H1 (cell line): ENCODE measurements at regions not wholly inside any gene's neighbourhood (a gene's known extent, or its start where the extent isn't known, plus 50 kb on each side); places are given as distances from the start of the nearest gene placed in this dataset.

ENCODE experiments used
- CTCF ChIA-PET: fragments of 300-600 bp; sonication (Branson Sonifier 250); formaldehyde crosslinking; loops from one replicate; lab custom pipeline; 2021; ENCODE audit not compliant: partially characterized antibody; lab: Charles Lee
- POLR2A ChIA-PET: fragments of 300-600 bp; sonication (Branson Sonifier 250); formaldehyde crosslinking; loops from one replicate; lab custom pipeline; 2021; ENCODE audit warnings: inconsistent platforms; ENCODE audit not compliant: partially characterized antibody; lab: Charles Lee
- DNase-seq, 2 experiments: peaks; one replicate each; pipeline versions ENCODE4 v3.0.0 to v3.0.0-alpha.2; 2010 to 2022; ENCODE audit warnings: low spot score in 2 of 2, low read depth in 1 of 2, mixed read lengths in 1 of 2
- FAIRE-seq: peaks from 2 replicates; lab custom pipeline; 2011; peaks lifted over from hg19 to GRCh38; lab: Jason Lieb, UNC
- H2AFZ ChIP-seq: 2 replicates; pipeline ENCODE4 v1.8.1; 2012; ENCODE audit warnings: low read length, inconsistent platforms
- H2AK5ac ChIP-seq: 2 replicates; pipeline ENCODE4 v1.6.1; 2013; ENCODE audit warnings: low read depth, low read length
- H2BK120ac ChIP-seq: replicated peaks from 2 replicates; pipeline ENCODE3; 2013; ENCODE audit warnings: low read depth, low read length, inconsistent platforms
- H2BK12ac ChIP-seq: 2 replicates; pipeline ENCODE4 v1.6.1; 2013; ENCODE audit warnings: low read depth, low read length
- H2BK15ac ChIP-seq: 2 replicates; pipeline ENCODE4 v1.6.1; 2013; ENCODE audit warnings: low read length
- H2BK20ac ChIP-seq: 2 replicates; pipeline ENCODE4 v1.6.1; 2013; ENCODE audit warnings: low read length
- H2BK5ac ChIP-seq: 2 replicates; pipeline ENCODE4 v1.6.1; 2013; ENCODE audit warnings: low read depth, low read length
- H3K14ac ChIP-seq: 2 replicates; pipeline ENCODE4 v1.6.1; 2013; ENCODE audit warnings: inconsistent platforms; ENCODE audit not compliant: insufficient read length
- H3K18ac ChIP-seq: 2 replicates; pipeline ENCODE4 v1.6.1; 2013; ENCODE audit warnings: low read length; ENCODE audit errors: extremely low read depth
- H3K23ac ChIP-seq: 2 replicates; pipeline ENCODE4 v1.6.1; 2013; ENCODE audit warnings: inconsistent platforms; ENCODE audit not compliant: insufficient read length
- H3K23me2 ChIP-seq: 2 replicates; pipeline ENCODE4 v1.6.1; 2013; ENCODE audit warnings: low read depth, low read length
- H3K27ac ChIP-seq: 2 replicates; pipeline ENCODE4 v1.6.1; 2011; ENCODE audit warnings: low read depth, low read length, inconsistent platforms
- H3K27me3 ChIP-seq, 4 experiments: replicated peaks in 1 of 4; 1 replicate in 1 of 4; 2 replicates in 3 of 4; pipeline versions ENCODE4 v1.6.1 to v1.8.1; 2011 to 2013; ENCODE audit warnings: low read length in 3 of 4, mild to moderate bottlenecking in 3 of 4, inconsistent platforms in 2 of 4, mixed read lengths in 2 of 4, moderate library complexity in 1 of 4; ENCODE audit not compliant: control insufficient read depth in 3 of 4, insufficient read depth in 3 of 4; ENCODE audit errors: extremely low read depth in 1 of 4
- H3K36me3 ChIP-seq, 4 experiments: 2 replicates each; pipeline versions ENCODE4 v1.6.1 to v1.8.1; 2011 to 2013; ENCODE audit warnings: mild to moderate bottlenecking in 4 of 4, low read length in 3 of 4, moderate library complexity in 2 of 4, control low read depth in 1 of 4, inconsistent platforms in 1 of 4; ENCODE audit not compliant: insufficient read depth in 4 of 4, control insufficient read depth in 2 of 4
- H3K4ac ChIP-seq: replicated peaks from 2 replicates; pipeline ENCODE3; 2013; ENCODE audit warnings: low read length, low read depth, mixed read lengths, inconsistent platforms; ENCODE audit not compliant: insufficient read length
- H3K4me1 ChIP-seq, 4 experiments: replicated peaks in 1 of 4; 1 replicate in 1 of 4; 2 replicates in 3 of 4; pipeline versions ENCODE4 v1.6.1 to v1.8.1; 2011 to 2013; ENCODE audit warnings: low read length in 3 of 4, inconsistent platforms in 2 of 4, mixed read lengths in 1 of 4; ENCODE audit not compliant: insufficient read depth in 4 of 4, control insufficient read depth in 3 of 4
- H3K4me2 ChIP-seq, 2 experiments: 2 replicates each; pipeline versions ENCODE4 v1.6.1 to v1.8.1; 2011 to 2013; ENCODE audit warnings: low read depth in 2 of 2, low read length in 2 of 2, control low read depth in 1 of 2, inconsistent platforms in 1 of 2, mild to moderate bottlenecking in 1 of 2; ENCODE audit not compliant: insufficient read depth in 1 of 2
- H3K4me3 ChIP-seq, 4 experiments: fragments of 200-600, 300-600 bp in 1 of 4; sonication (generic), shearing (Covaris generic), sonication (Bioruptor Twin) in 1 of 4; 2 replicates each; pipeline versions ENCODE4 v1.5.1 to v1.8.1; 2011 to 2016; ENCODE audit warnings: low read length in 4 of 4, low read depth in 3 of 4, control low read depth in 2 of 4, inconsistent platforms in 2 of 4, mild to moderate bottlenecking in 2 of 4, mixed read lengths in 1 of 4, moderate library complexity in 1 of 4; ENCODE audit not compliant: insufficient read depth in 2 of 4; ENCODE audit errors: extremely low read depth in 1 of 4
- H3K56ac ChIP-seq: replicated peaks from 2 replicates; pipeline ENCODE3; 2013; ENCODE audit warnings: low read depth, mild to moderate bottlenecking, mixed read lengths, low read length, inconsistent platforms; ENCODE audit not compliant: insufficient read length
- H3K79me1 ChIP-seq: 2 replicates; pipeline ENCODE4 v1.6.1; 2013; ENCODE audit warnings: low read depth, low read length, control low read depth
- H3K79me2 ChIP-seq, 2 experiments: 2 replicates each; pipeline versions ENCODE4 v1.6.1 to v1.8.1; 2012 to 2013; ENCODE audit warnings: low read length in 2 of 2, mild to moderate bottlenecking in 2 of 2, inconsistent platforms in 1 of 2; ENCODE audit not compliant: insufficient read depth in 2 of 2, control insufficient read depth in 1 of 2
- H3K9ac ChIP-seq, 4 experiments: replicated peaks in 1 of 4; 1 replicate in 1 of 4; 2 replicates in 3 of 4; pipeline versions ENCODE4 v1.6.1 to v1.8.1; 2011 to 2013; ENCODE audit warnings: low read depth in 3 of 4, low read length in 3 of 4, control low read depth in 2 of 4, mild to moderate bottlenecking in 2 of 4, moderate library complexity in 2 of 4, inconsistent platforms in 1 of 4; ENCODE audit errors: extremely low read depth in 1 of 4
- H3K9me3 ChIP-seq, 2 experiments: 2 replicates each; pipeline versions ENCODE4 v1.6.1 to v1.8.1; 2012 to 2013; ENCODE audit warnings: mild to moderate bottlenecking in 2 of 2, moderate library complexity in 2 of 2, control low read depth in 1 of 2, inconsistent platforms in 1 of 2, low read depth in 1 of 2, low read length in 1 of 2, mixed read lengths in 1 of 2; ENCODE audit not compliant: insufficient read depth in 2 of 2
- H4K20me1 ChIP-seq, 2 experiments: replicated peaks in 1 of 2; 2 replicates each; pipeline versions ENCODE3 to v1.8.1; 2011 to 2013; ENCODE audit warnings: inconsistent platforms in 2 of 2, low read length in 2 of 2, mild to moderate bottlenecking in 1 of 2; ENCODE audit not compliant: insufficient read depth in 2 of 2, control insufficient read depth in 1 of 2
- H4K5ac ChIP-seq: 2 replicates; pipeline ENCODE4 v1.6.1; 2013; ENCODE audit warnings: low read length, low read depth, mixed read lengths, inconsistent platforms; ENCODE audit not compliant: insufficient read length
- H4K8ac ChIP-seq: 2 replicates; pipeline ENCODE4 v1.8.0; 2013; ENCODE audit warnings: mild to moderate bottlenecking, moderate library complexity, low read length, inconsistent platforms; ENCODE audit not compliant: insufficient read depth; ENCODE audit errors: extremely low read depth
- H4K91ac ChIP-seq: replicated peaks from 2 replicates; pipeline ENCODE3; 2013; ENCODE audit warnings: low read length, mixed read lengths, inconsistent platforms; ENCODE audit not compliant: insufficient read length
- ASH2L ChIP-seq: fragments of 200-600, 300-600 bp; sonication (generic); IDR thresholded peaks from one replicate; pipeline ENCODE4 v1.7.1; 2017; ENCODE audit warnings: low read length
- CHD2 ChIP-seq: IDR thresholded peaks from 2 replicates; pipeline ENCODE4 v1.6.1; 2012; ENCODE audit warnings: low read length, improper control_type of control experiment
- EP300 ChIP-seq, 2 experiments: IDR thresholded peaks; 1 replicate in 1 of 2; 2 replicates in 1 of 2; pipeline ENCODE4 v1.6.1; 2011 to 2012; ENCODE audit warnings: low read depth in 2 of 2, low read length in 2 of 2, mild to moderate bottlenecking in 2 of 2, borderline replicate concordance in 1 of 2, inconsistent platforms in 1 of 2, moderate library complexity in 1 of 2
- KDM1A ChIP-seq: fragments of 200-600, 300-600 bp; sonication (generic); IDR thresholded peaks from 2 replicates; pipeline ENCODE4 v1.7.1; 2016; ENCODE audit warnings: mild to moderate bottlenecking, low read length, borderline replicate concordance
- KDM4A ChIP-seq: IDR thresholded peaks from one replicate; pipeline ENCODE4 v1.7.1; 2012; ENCODE audit warnings: low read depth, mild to moderate bottlenecking, moderate library complexity, low read length, inconsistent platforms; ENCODE audit not compliant: severe bottlenecking
- KDM5A ChIP-seq: fragments of 200-600 bp; IDR thresholded peaks from 2 replicates; pipeline ENCODE4 v1.7.1; 2012; ENCODE audit warnings: mild to moderate bottlenecking, low read length, inconsistent platforms, mixed read lengths
- NRF1 ChIP-seq: IDR thresholded peaks from 2 replicates; pipeline ENCODE4 v1.6.1; 2011; ENCODE audit warnings: mild to moderate bottlenecking, low read depth, low read length, improper control_type of control experiment
- POLR2A ChIP-seq, 2 experiments: IDR thresholded peaks; 1 replicate in 1 of 2; 2 replicates in 1 of 2; pipeline ENCODE4 v1.6.1; 2011; ENCODE audit warnings: low read depth in 2 of 2, low read length in 2 of 2, mild to moderate bottlenecking in 2 of 2; ENCODE audit errors: control extremely low read depth in 1 of 2
- RAD21 ChIP-seq, 2 experiments: IDR thresholded peaks in 1 of 2; conservative IDR thresholded peaks in 1 of 2; 2 replicates each; pipeline ENCODE4 v1.6.1; 2011; ENCODE audit warnings: low read depth in 2 of 2, low read length in 2 of 2, improper control_type of control experiment in 1 of 2, inconsistent platforms in 1 of 2, mild to moderate bottlenecking in 1 of 2, moderate library complexity in 1 of 2
- RNF2 ChIP-seq: fragments of 200-900, 300-1000 bp; sonication (generic); IDR thresholded peaks from 2 replicates; pipeline ENCODE4 v1.7.1; 2016; ENCODE audit warnings: borderline replicate concordance, low read depth, mild to moderate bottlenecking, antibody characterized with exemption, low read length; ENCODE audit not compliant: poor library complexity, severe bottlenecking; ENCODE audit errors: missing control alignments
- SIRT6 ChIP-seq: IDR thresholded peaks from one replicate; pipeline ENCODE4 v1.7.1; 2012; ENCODE audit warnings: low read length, inconsistent platforms
- SP4 ChIP-seq: IDR thresholded peaks from 2 replicates; pipeline ENCODE4 v1.6.1; 2012; ENCODE audit warnings: low read length, inconsistent platforms
- TAF7 ChIP-seq: optimal IDR thresholded peaks from 2 replicates; pipeline ENCODE3; 2011; ENCODE audit warnings: low read depth, mild to moderate bottlenecking, inconsistent platforms, low read length, moderate library complexity, borderline replicate concordance
- WGBS, 2 experiments: shearing (Covaris generic) in 1 of 2; methylation state at CpG; one replicate each; pipeline versions ENCODE4 v1.1.6 to v1.1.7; 2013 to 2015; ENCODE audit warnings: low lambda C conversion rate in 2 of 2, mixed read lengths in 2 of 2, inconsistent platforms in 1 of 2, low coverage in 1 of 2, missing lambda C conversion rate in 1 of 2; ENCODE audit not compliant: insufficient replicate concordance in 2 of 2, insufficient coverage in 1 of 2, insufficient read length in 1 of 2; ENCODE audit errors: extremely low coverage in 1 of 2, missing lambda C conversion rate in 1 of 2; 5-methylcytosine and 5-hydroxymethylcytosine counted together
- TF ChIP-seq, protein P1 (sequence below): IDR thresholded peaks from 2 replicates; pipeline ENCODE4 v1.6.1; 2011; ENCODE audit warnings: low read length, improper control_type of control experiment

DNA sequence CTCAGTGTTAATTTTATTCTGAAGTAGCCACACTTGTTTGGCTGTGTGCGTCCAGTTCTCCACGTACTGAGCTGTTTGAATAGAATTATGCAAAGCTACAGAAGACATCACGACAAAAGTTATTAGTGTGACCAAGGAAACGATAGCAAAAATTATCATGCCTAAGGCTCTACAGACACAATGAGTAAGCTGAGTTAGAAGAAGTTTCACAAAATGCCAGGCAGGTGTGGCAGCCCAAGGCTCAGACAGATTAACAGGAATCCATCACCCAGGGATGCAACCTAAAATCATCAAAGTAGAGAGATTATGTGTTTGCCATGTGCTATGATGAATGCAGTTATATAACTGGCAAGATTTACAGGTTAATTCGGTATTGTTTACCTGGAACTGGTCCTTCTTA lies 73.1 kb upstream of the INCENP start:
- Histone ChIP-seq H2AK5ac (no peak overlapping the region), H3K9ac (no peak overlapping the region), H3K9me3 (0 out of 4 replicates have a peak, but pooled peaks cover 0 to 5% of the 10 kb centered on the region in 2 experiments), H3K4me1 (no peaks in the 10 kb centered on the region), H3K27me3 (no peaks in the 10 kb centered on the region), H4K91ac (no peak overlapping the region), H2BK15ac (no peak overlapping the region), H3K27ac (no peak overlapping the region), H3K79me2 (no peaks in the 10 kb centered on the region), H3K18ac (no peak overlapping the region), H3K4ac (no peak overlapping the region), H2BK120ac (no peak overlapping the region), H3K79me1 (no peaks in the 10 kb centered on the region), H4K5ac (no peak overlapping the region), H3K23ac (no peak overlapping the region), H3K14ac (no peak overlapping the region), H2AFZ (no peak overlapping the region), H2BK5ac (no peak overlapping the region), H4K20me1 (no peaks in the 10 kb centered on the region), H4K8ac (no peak overlapping the region), H2BK12ac (no peak overlapping the region), H3K4me3 (no peak overlapping the region), H3K36me3 (no peaks in the 10 kb centered on the region), H2BK20ac (no peak overlapping the region), H3K56ac (no peak overlapping the region), H3K23me2 (no peaks in the 10 kb centered on the region), H3K4me2 (no peak overlapping the region)
- FAIRE-seq (no peak), DNase-seq (no peak)
- 83% methylated on average over 5 of the region's 5 CpGs; no CpG with 5 or more reads in 1 of the 2 experiments for WGBS, 2 experiments
- CTCF ChIA-PET, result interaction anchor here (1.0 to 2.3 kb wide), 7 partner anchors 11 to 153 kb away, joined by 3 to 11 read pairs (median 4); no protein-coding TSS in a partner anchor
- POLR2A ChIA-PET, result no interaction called here
- TF ChIP-seq, protein P1, sequence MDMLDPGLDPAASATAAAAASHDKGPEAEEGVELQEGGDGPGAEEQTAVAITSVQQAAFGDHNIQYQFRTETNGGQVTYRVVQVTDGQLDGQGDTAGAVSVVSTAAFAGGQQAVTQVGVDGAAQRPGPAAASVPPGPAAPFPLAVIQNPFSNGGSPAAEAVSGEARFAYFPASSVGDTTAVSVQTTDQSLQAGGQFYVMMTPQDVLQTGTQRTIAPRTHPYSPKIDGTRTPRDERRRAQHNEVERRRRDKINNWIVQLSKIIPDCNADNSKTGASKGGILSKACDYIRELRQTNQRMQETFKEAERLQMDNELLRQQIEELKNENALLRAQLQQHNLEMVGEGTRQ, result no peak
- no peak for TF ChIP-seq RAD21 (IDR thresholded peaks at IDR 0.05 in 1 of 2, conservative IDR thresholded peaks at IDR 0.05 in 1 of 2; ENCODE audit: low read depth in 2 of 2, low read length in 2 of 2)
- TF ChIP-seq CHD2, result no peak
- no peak for TF ChIP-seq SIRT6
- TF ChIP-seq RNF2, result no peak
- TF ChIP-seq EP300 (IDR thresholded peaks at IDR 0.05; ENCODE audit: borderline replicate concordance in 1 of 2, low read depth in 2 of 2, low read length in 2 of 2), result no peak
- TF ChIP-seq KDM4A, result no peak
- no peak for TF ChIP-seq KDM1A
- no peak for TF ChIP-seq KDM5A
- TF ChIP-seq POLR2A (IDR thresholded peaks at IDR 0.05; ENCODE audit: control extremely low read depth in 1 of 2, low read depth in 2 of 2, low read length in 2 of 2), result no peak
- TF ChIP-seq SP4, result no peak
- TF ChIP-seq NRF1, result no peak
- TF ChIP-seq TAF7, result no peak
- TF ChIP-seq ASH2L, result no peak
